IMR-90 (cell line): ENCODE measurements at regions not wholly inside any gene's neighbourhood (a gene's known extent, or its start where the extent isn't known, plus 50 kb on each side); places are given as distances from the start of the nearest gene placed in this dataset.

Source experiments
- ATAC-seq: fragments of 200-7000 bp; cut with Tn5 transposase; 2 replicates; pipeline ENCODE4 v1.9.1; 2020; ENCODE audit warnings: low read depth, mild to moderate bottlenecking, moderate library complexity
- BruUV-seq: library from RNA; stranded (reverse); fragments of 400-500 nt; replicated peaks from 2 replicates; lab custom pipeline; 2021; lab: Mats Ljungman, UMichigan
- CTCF ChIA-PET: fragments of 300-600 bp; formaldehyde crosslinking; extraction: SDS; loops from one replicate; lab custom pipeline; 2021; ENCODE audit warnings: antibody characterized with exemption; lab: Yijun Ruan, JAX
- POLR2A ChIA-PET: fragments of 300-600 bp; sonication (Branson Sonifier 250); formaldehyde crosslinking; loops from one replicate; lab custom pipeline; 2022; ENCODE audit warnings: antibody characterized with exemption; ENCODE audit not compliant: unreplicated experiment; lab: Charles Lee
- DNase-seq: peaks from one replicate; pipeline ENCODE4 v3.0.0; 2013
- H2AFZ ChIP-seq: replicated peaks from 2 replicates; pipeline ENCODE3; 2013; ENCODE audit warnings: low read length, mild to moderate bottlenecking; ENCODE audit not compliant: poor library complexity
- H2AK5ac ChIP-seq: 2 replicates; pipeline ENCODE4 v1.6.1; 2013; ENCODE audit warnings: low read depth, low read length, inconsistent platforms
- H2AK9ac ChIP-seq: replicated peaks from 2 replicates; pipeline ENCODE3; 2013; ENCODE audit warnings: mild to moderate bottlenecking, low read depth, low read length, moderate library complexity; ENCODE audit not compliant: poor library complexity
- H2BK120ac ChIP-seq: 2 replicates; pipeline ENCODE4 v1.6.1; 2013; ENCODE audit warnings: low read depth, low read length, inconsistent platforms
- H2BK15ac ChIP-seq: 3 replicates; pipeline ENCODE4 v1.6.1; 2013; ENCODE audit warnings: low read depth, low read length, inconsistent platforms
- H2BK20ac ChIP-seq: 2 replicates; pipeline ENCODE4 v1.6.1; 2013; ENCODE audit warnings: low read depth, mild to moderate bottlenecking, inconsistent platforms, low read length, moderate library complexity
- H2BK5ac ChIP-seq: 2 replicates; pipeline ENCODE4 v1.6.1; 2013; ENCODE audit warnings: mild to moderate bottlenecking, low read depth, low read length, inconsistent platforms; ENCODE audit not compliant: poor library complexity, severe bottlenecking
- H3K14ac ChIP-seq: replicated peaks from 2 replicates; pipeline ENCODE4 v1.6.1; 2013; ENCODE audit warnings: low read depth, low read length, inconsistent platforms
- H3K18ac ChIP-seq: 2 replicates; pipeline ENCODE4 v1.6.1; 2013; ENCODE audit warnings: low read depth, low read length, control low read depth
- H3K23ac ChIP-seq: 2 replicates; pipeline ENCODE4 v1.6.1; 2013; ENCODE audit warnings: low read depth, low read length, inconsistent platforms
- H3K27ac ChIP-seq: 2 replicates; pipeline ENCODE4 v1.5.1; 2013; ENCODE audit warnings: mild to moderate bottlenecking, control low read depth, low read length; ENCODE audit not compliant: insufficient read depth
- H3K27me3 ChIP-seq: 2 replicates; pipeline ENCODE4 v1.6.1; 2013; ENCODE audit warnings: low read length; ENCODE audit not compliant: control insufficient read depth, insufficient read depth
- H3K36me3 ChIP-seq: 2 replicates; pipeline ENCODE4 v1.6.1; 2013; ENCODE audit warnings: low read length, mixed read lengths; ENCODE audit not compliant: control insufficient read depth, insufficient read depth
- H3K4ac ChIP-seq: 2 replicates; pipeline ENCODE4 v1.6.1; 2013; ENCODE audit warnings: low read depth, low read length, inconsistent platforms
- H3K4me1 ChIP-seq: 2 replicates; pipeline ENCODE4 v1.6.1; 2013; ENCODE audit warnings: low read length, mixed read lengths; ENCODE audit not compliant: control insufficient read depth, insufficient read depth
- H3K4me2 ChIP-seq: 2 replicates; pipeline ENCODE4 v1.6.1; 2013; ENCODE audit warnings: low read depth, mild to moderate bottlenecking, control low read depth, low read length, moderate library complexity
- H3K4me3 ChIP-seq: 2 replicates; pipeline ENCODE4 v1.5.1; 2013; ENCODE audit warnings: low read depth, mild to moderate bottlenecking, control low read depth, low read length, moderate library complexity; ENCODE audit not compliant: insufficient read depth
- H3K56ac ChIP-seq: 2 replicates; pipeline ENCODE4 v1.6.1; 2013; ENCODE audit warnings: low read length, inconsistent platforms; ENCODE audit not compliant: insufficient read depth; ENCODE audit errors: extremely low read depth
- H3K79me1 ChIP-seq, 2 experiments: 2 replicates each; pipeline ENCODE4 v1.6.1; 2013; ENCODE audit warnings: low read length in 2 of 2, inconsistent platforms in 1 of 2, low read depth in 1 of 2
- H3K9ac ChIP-seq: 2 replicates; pipeline ENCODE4 v1.6.1; 2013; ENCODE audit warnings: low read depth, low read length, control low read depth
- H3K9me1 ChIP-seq: 2 replicates; pipeline ENCODE4 v1.6.1; 2013; ENCODE audit warnings: low read length, inconsistent platforms; ENCODE audit not compliant: insufficient read depth
- H3K9me3 ChIP-seq: 2 replicates; pipeline ENCODE4 v1.6.1; 2013; ENCODE audit warnings: low read length; ENCODE audit not compliant: control insufficient read depth, insufficient read depth
- H4K20me1 ChIP-seq: 2 replicates; pipeline ENCODE4 v1.6.1; 2013; ENCODE audit warnings: low read length, inconsistent platforms; ENCODE audit not compliant: insufficient read depth
- H4K5ac ChIP-seq: 2 replicates; pipeline ENCODE4 v1.6.1; 2013; ENCODE audit warnings: mild to moderate bottlenecking, low read depth, low read length, control low read depth
- H4K8ac ChIP-seq, 2 experiments: 2 replicates each; pipeline ENCODE4 v1.6.1; 2013; ENCODE audit warnings: low read depth in 2 of 2, low read length in 2 of 2, control low read depth in 1 of 2, inconsistent platforms in 1 of 2
- H4K91ac ChIP-seq: 2 replicates; pipeline ENCODE4 v1.6.1; 2013; ENCODE audit warnings: low read depth, low read length, inconsistent platforms; ENCODE audit not compliant: insufficient read depth
- BHLHE40 ChIP-seq: fragments of 150-350 bp; IDR thresholded peaks from 2 replicates; pipeline ENCODE4 v1.6.1; 2016; ENCODE audit warnings: mild to moderate bottlenecking, low read depth, low read length
- CEBPB ChIP-seq: IDR thresholded peaks from 2 replicates; pipeline ENCODE4 v1.6.1; 2012; ENCODE audit warnings: low read depth, low read length, improper control_type of control experiment
- CHD1 ChIP-seq: IDR thresholded peaks from 2 replicates; pipeline ENCODE4 v1.6.1; 2012; ENCODE audit warnings: low read depth, low read length, improper control_type of control experiment
- CTCF ChIP-seq: conservative IDR thresholded peaks from 2 replicates; pipeline ENCODE4 v1.5.1; 2012; ENCODE audit warnings: mild to moderate bottlenecking, low read depth, low read length, improper control_type of control experiment
- ELK1 ChIP-seq: fragments of 150-350 bp; IDR thresholded peaks from 2 replicates; pipeline ENCODE4 v1.6.1; 2016; ENCODE audit warnings: low read depth, mild to moderate bottlenecking, low read length, moderate library complexity, borderline replicate concordance
- FOS ChIP-seq: fragments of 150-350 bp; IDR thresholded peaks from 2 replicates; pipeline ENCODE4 v1.6.1; 2016; ENCODE audit warnings: low read depth, low read length
- MAFK ChIP-seq: IDR thresholded peaks from 2 replicates; pipeline ENCODE4 v1.6.1; 2012; ENCODE audit warnings: low read depth, low read length, improper control_type of control experiment
- MAZ ChIP-seq: IDR thresholded peaks from 2 replicates; pipeline ENCODE4 v1.6.1; 2012; ENCODE audit warnings: low read depth, mild to moderate bottlenecking, low read length, improper control_type of control experiment, moderate library complexity, borderline replicate concordance
- MXI1 ChIP-seq: IDR thresholded peaks from 2 replicates; pipeline ENCODE4 v1.6.1; 2012; ENCODE audit warnings: low read depth, mild to moderate bottlenecking, low read length, moderate library complexity, borderline replicate concordance
- NFE2L2 ChIP-seq: fragments of 150-350 bp; IDR thresholded peaks from 2 replicates; pipeline ENCODE4 v1.6.1; 2016; ENCODE audit warnings: low read depth, mild to moderate bottlenecking, low read length
- POLR2A ChIP-seq: IDR thresholded peaks from 2 replicates; pipeline ENCODE4 v1.6.1; 2012; ENCODE audit warnings: mild to moderate bottlenecking, low read depth, low read length
- RAD21 ChIP-seq: IDR thresholded peaks from 2 replicates; pipeline ENCODE4 v1.6.1; 2012; ENCODE audit warnings: low read length, improper control_type of control experiment
- RCOR1 ChIP-seq: IDR thresholded peaks from 2 replicates; pipeline ENCODE4 v1.6.1; 2012; ENCODE audit warnings: mild to moderate bottlenecking, low read length, improper control_type of control experiment; ENCODE audit not compliant: insufficient replicate concordance
- RFX5 ChIP-seq: IDR thresholded peaks from 2 replicates; pipeline ENCODE4 v1.8.0; 2012; ENCODE audit warnings: low read depth, mild to moderate bottlenecking, low read length, moderate library complexity
- SMC3 ChIP-seq: fragments of 150-350 bp; IDR thresholded peaks from 2 replicates; pipeline ENCODE4 v1.6.1; 2016; ENCODE audit warnings: low read depth, mild to moderate bottlenecking, antibody characterized with exemption, low read length, moderate library complexity
- USF2 ChIP-seq: fragments of 150-350 bp; IDR thresholded peaks from 2 replicates; pipeline ENCODE4 v1.6.1; 2017; ENCODE audit warnings: mild to moderate bottlenecking, antibody characterized with exemption, low read length, low read depth
- WGBS, 2 experiments: methylation state at CpG; one replicate each; pipeline versions ENCODE4 v1.1.5 to v1.1.7; 2013; ENCODE audit warnings: missing lambda C conversion rate in 2 of 2; ENCODE audit not compliant: insufficient read length in 1 of 2; ENCODE audit errors: extremely low coverage in 2 of 2; 5-methylcytosine and 5-hydroxymethylcytosine counted together
- dilution Hi-C: fragments of 300-500 bp; cut with HindIII; formaldehyde crosslinking; loops from one replicate; pipeline ENCODE4 v1.14.3; 2018; ENCODE audit warnings: low sequenced_read_pairs; ENCODE audit not compliant: unreplicated experiment
- in situ Hi-C: fragments of 300-500 bp; cut with MboI; formaldehyde crosslinking; loops from 3 replicates; pipeline ENCODE4 v1.14.3; 2019; ENCODE audit warnings: low sequenced_read_pairs, inconsistent platforms, mixed read lengths
- intact Hi-C: fragments of 100-400 bp; cut with micrococcal nuclease; formaldehyde crosslinking; loops from 2 replicates; pipeline ENCODE4 v1.10.0; 2022

- Histone ChIP-seq H4K5ac (no peak overlapping the region), H4K20me1 (no peaks in the 10 kb centered on the region), H3K36me3 (no peaks in the 10 kb centered on the region), H2AK9ac (no peak overlapping the region), H3K4me1 (no peaks in the 10 kb centered on the region), H3K56ac (no peak overlapping the region), H2AK5ac (no peak overlapping the region), H3K18ac (no peak overlapping the region), H2BK5ac (no peak overlapping the region), H3K4me2 (no peak overlapping the region), H2BK20ac (no peak overlapping the region), H4K91ac (no peak overlapping the region), H2BK15ac (no peak overlapping the region), H3K14ac (no peak overlapping the region), H3K9me1 (no peaks in the 10 kb centered on the region), H3K79me1 (no peaks in the 10 kb centered on the region), H3K23ac (no peak overlapping the region), H3K27ac (no peak overlapping the region), H3K27me3 (no peaks in the 10 kb centered on the region), H3K9ac (no peak overlapping the region), H3K4me3 (no peak overlapping the region), H3K4ac (no peak overlapping the region), H4K8ac (no peak overlapping the region), H2AFZ (no peak overlapping the region), H3K9me3 (no peaks in the 10 kb centered on the region), H2BK120ac (no peak overlapping the region)
- in situ Hi-C loops, result no loop called here
- TF ChIP-seq MXI1, result no peak
- no peak for TF ChIP-seq ELK1
- TF ChIP-seq CTCF, result no peak
- TF ChIP-seq MAZ, result no peak
- no peak for TF ChIP-seq CEBPB
- no peak for TF ChIP-seq RFX5
- TF ChIP-seq NFE2L2, result no peak
- TF ChIP-seq RCOR1, result no peak
- no peak for TF ChIP-seq FOS
- TF ChIP-seq MAFK, result no peak
- TF ChIP-seq SMC3, result no peak
- TF ChIP-seq POLR2A, result no peak
- TF ChIP-seq RAD21, result no peak
- no peak for TF ChIP-seq CHD1
- no peak for TF ChIP-seq USF2
- TF ChIP-seq BHLHE40, result no peak
- intact Hi-C loops, result no loop called here
- no TSS peak for BruUV-seq
- dilution Hi-C loops, result no loop called here
- ChIA-PET POLR2A (no interaction called here), CTCF (no interaction called here)
- 67% methylated on average over 1 of the region's 11 CpGs; no CpG with 5 or more reads in 1 of the 2 experiments for WGBS, 2 experiments
- DNase-seq, result no peak
- ATAC-seq, result no peak
Measured at GRCh38 chr7:85765698-85766298, 578.9 kb upstream of the SEMA3D start.
